Cardiac fibroblast (primary cell): ENCODE measurements at regions not wholly inside any gene's neighbourhood (a gene's known extent, or its start where the extent isn't known, plus 50 kb on each side); places are given as distances from the start of the nearest gene placed in this dataset.
A peak's percentile ranks its signal among the peaks of the same experiment; 100 is the strongest.

Source experiments
- DNase-seq, 2 donors: peaks; one replicate each; pipeline versions ENCODE4 v3.0.0 to v3.0.0-alpha.2; 2010; ENCODE audit warnings: low read depth in 2 of 2
- H3K4me3 ChIP-seq, 2 donors: replicated peaks in 1 of 2; 1 replicate in 1 of 2; 2 replicates in 1 of 2; pipeline ENCODE4 v1.5.1; 2011; ENCODE audit warnings: low read depth in 2 of 2, low read length in 2 of 2, mild to moderate bottlenecking in 2 of 2, moderate library complexity in 1 of 2
- TF ChIP-seq, protein P1 (sequence below): IDR thresholded peaks from one replicate; pipeline ENCODE4 v1.5.1; 2011; ENCODE audit warnings: low read depth, mild to moderate bottlenecking, low read length, inconsistent platforms

DNA sequence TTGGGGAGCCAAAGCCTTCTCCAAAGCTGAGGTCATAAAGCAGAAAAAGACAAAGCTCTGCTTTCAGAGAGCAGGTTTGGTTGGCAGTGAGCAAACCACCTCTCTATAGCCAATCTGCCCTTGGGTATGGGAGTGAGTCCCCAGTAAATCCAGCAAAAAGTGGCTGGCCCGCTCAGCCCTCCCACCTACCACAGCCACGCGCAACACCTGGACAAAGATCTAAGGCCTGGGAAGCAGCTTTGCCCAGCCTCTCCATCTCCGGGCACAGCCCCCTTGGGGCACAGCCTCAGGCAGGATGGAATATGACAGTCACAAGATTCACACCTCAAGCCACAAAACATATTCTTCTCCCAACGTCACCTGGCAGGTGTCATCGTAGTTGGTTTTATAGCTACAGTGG is 211.7 kb upstream of the EEA1 start:
- no peak overlapping the region for H3K4me3 ChIP-seq
- TF ChIP-seq, protein P1, sequence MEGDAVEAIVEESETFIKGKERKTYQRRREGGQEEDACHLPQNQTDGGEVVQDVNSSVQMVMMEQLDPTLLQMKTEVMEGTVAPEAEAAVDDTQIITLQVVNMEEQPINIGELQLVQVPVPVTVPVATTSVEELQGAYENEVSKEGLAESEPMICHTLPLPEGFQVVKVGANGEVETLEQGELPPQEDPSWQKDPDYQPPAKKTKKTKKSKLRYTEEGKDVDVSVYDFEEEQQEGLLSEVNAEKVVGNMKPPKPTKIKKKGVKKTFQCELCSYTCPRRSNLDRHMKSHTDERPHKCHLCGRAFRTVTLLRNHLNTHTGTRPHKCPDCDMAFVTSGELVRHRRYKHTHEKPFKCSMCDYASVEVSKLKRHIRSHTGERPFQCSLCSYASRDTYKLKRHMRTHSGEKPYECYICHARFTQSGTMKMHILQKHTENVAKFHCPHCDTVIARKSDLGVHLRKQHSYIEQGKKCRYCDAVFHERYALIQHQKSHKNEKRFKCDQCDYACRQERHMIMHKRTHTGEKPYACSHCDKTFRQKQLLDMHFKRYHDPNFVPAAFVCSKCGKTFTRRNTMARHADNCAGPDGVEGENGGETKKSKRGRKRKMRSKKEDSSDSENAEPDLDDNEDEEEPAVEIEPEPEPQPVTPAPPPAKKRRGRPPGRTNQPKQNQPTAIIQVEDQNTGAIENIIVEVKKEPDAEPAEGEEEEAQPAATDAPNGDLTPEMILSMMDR: no peak
- no peak for DNase-seq

DNA sequence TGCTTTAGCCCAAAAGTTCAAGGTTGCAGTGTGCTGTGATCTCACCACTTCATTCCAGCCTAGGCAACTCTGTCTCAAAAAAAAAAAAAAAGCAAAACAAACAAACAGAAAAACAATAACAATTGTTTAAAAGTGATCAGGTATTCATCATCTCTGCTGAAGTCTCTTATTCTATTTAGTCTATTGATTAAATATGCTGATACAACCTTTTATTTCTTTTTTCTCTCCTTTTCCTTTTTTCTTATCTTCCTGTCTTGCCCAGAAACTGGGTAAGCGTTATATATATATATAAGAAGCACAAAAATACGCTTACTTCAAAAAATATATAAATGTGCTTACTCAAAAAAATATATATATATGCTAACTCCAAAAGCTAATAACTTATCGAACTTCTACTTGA is 213.8 kb upstream of the EEA1 start:
- H3K4me3 ChIP-seq: no peak overlapping the region
- TF ChIP-seq, protein P1: no peak
- DNase-seq: no peak

DNA sequence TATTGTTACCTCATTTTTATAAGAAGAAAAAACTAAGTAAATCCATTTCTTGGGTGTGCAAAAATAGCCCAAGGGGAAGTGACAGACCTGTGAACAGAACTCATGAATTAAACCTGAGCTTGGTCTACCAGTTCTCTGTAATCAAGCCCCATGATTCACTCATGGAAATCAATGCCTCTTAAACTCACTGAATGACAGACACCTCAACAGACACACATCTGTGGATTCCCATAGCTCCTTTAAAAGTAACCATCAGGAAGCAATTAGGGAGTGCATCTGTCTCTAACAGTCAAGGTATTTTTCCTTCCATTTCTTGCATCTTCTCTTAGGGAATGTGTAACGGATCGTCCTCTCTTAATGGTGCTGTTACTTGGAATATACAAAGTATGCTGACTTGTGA is 215.0 kb upstream of the EEA1 start:
- no peak overlapping the region for H3K4me3 ChIP-seq
- TF ChIP-seq, protein P1: no peak
- DNase-seq: no peak

DNA sequence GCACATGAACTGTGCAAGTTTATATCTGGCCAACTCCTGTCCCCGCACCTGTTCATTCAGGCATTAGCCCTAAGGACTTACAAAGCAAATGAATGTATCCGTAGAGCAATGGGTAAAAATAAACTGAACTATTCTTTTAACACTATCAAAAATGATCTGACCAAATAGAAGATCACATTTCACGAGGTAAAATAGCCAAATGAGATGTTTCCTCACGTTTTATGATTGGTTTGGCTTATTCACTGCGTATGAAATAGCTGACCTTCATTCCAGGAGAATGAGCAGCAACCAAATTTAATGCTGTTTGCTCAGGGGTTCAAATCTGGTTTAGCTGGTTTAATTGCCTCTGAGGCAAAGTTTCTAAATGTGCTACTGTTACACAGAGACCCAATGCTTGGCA is 216.0 kb upstream of the EEA1 start:
- no peak overlapping the region for H3K4me3 ChIP-seq
- TF ChIP-seq, protein P1: no peak
- no peak for DNase-seq

GRCh38 chr12:93146263-93146939 is 217.3 kb upstream of the EEA1 start:
- TF ChIP-seq, protein P1: no peak
- no peak overlapping the region for H3K4me3 ChIP-seq
- peak; percentile 66 to 81 for DNase-seq

DNA sequence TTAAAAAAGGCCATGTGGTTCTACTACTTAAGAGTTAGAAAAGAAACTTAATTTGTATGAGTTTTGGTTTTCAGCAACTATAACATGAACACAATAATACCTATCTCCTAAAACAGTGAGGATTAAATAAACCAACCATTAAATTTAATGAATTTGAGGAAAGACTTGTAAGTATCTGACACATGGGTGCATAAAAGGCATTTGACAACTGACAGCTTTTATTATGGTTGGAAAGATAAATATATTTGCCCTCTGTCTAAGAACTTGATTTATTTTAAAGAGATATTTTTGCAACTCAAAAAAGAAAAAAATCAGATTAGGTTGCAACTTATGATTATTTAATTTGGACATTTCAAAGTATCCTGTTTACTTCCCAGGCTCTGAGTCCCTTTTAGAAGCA is 217.9 kb upstream of the EEA1 start:
- no peak for DNase-seq

More for the DNA sequence above, 217.9 kb upstream of the EEA1 start:
- H3K4me3 ChIP-seq: no peak overlapping the region
- TF ChIP-seq, protein P1: no peak
